ENCODE measurements at regions not wholly inside any gene's neighbourhood (a gene's known extent, or its start where the extent isn't known, plus 50 kb on each side); places are given as distances from the start of the nearest gene placed in this dataset.

DNA sequence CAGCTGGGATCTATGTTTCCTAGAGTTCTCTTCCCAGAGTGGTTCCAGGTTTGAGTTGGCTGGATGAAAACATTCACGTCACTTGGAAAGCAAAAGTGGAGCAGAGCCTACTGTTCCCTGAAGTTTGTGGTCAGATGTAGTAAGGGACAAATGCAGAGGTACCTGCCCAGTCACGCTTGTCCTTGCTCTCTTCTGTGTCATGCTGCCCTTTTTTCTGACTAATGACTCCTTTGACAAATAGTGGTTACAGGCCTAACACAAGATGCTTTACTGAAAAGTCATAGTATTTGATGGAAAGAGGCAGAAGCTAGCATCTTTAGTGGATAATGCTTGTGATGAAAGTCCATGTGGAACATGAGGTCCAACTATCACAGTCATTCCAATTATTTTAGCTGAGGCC, 881.4 kb upstream of the B3GALT2 start:
- no peaks in the 10 kb centered on the region for H3K36me3 ChIP-seq (ENCODE audit: control insufficient read depth, insufficient read depth, low read length)
- H3K27me3 Mint-ChIP-seq (ENCODE audit: insufficient read depth, unreplicated experiment) = no peaks in the 10 kb centered on the region
- DNase-seq = no peak
- ChIA-PET POLR2A (no interaction called here), CTCF (no interaction called here)
- H3K9me3 ChIP-seq = no peaks in the 10 kb centered on the region
- H3K4me1 ChIP-seq = no peaks in the 10 kb centered on the region
- H3K36me3 Mint-ChIP-seq (ENCODE audit: insufficient read depth, unreplicated experiment) = no peaks in the 10 kb centered on the region
- no peaks in the 10 kb centered on the region for H3K9me3 Mint-ChIP-seq (ENCODE audit: unreplicated experiment)
- intact Hi-C loops (cut with micrococcal nuclease; ENCODE audit: unreplicated experiment) = no loop called here
- H3K4me3 ChIP-seq (ENCODE audit: low read depth, low read length) = no peak overlapping the region
- TF ChIP-seq, protein P1, sequence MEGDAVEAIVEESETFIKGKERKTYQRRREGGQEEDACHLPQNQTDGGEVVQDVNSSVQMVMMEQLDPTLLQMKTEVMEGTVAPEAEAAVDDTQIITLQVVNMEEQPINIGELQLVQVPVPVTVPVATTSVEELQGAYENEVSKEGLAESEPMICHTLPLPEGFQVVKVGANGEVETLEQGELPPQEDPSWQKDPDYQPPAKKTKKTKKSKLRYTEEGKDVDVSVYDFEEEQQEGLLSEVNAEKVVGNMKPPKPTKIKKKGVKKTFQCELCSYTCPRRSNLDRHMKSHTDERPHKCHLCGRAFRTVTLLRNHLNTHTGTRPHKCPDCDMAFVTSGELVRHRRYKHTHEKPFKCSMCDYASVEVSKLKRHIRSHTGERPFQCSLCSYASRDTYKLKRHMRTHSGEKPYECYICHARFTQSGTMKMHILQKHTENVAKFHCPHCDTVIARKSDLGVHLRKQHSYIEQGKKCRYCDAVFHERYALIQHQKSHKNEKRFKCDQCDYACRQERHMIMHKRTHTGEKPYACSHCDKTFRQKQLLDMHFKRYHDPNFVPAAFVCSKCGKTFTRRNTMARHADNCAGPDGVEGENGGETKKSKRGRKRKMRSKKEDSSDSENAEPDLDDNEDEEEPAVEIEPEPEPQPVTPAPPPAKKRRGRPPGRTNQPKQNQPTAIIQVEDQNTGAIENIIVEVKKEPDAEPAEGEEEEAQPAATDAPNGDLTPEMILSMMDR (IDR thresholded peaks at IDR 0.05; ENCODE audit: insufficient read depth in 1 of 2, low read depth in 1 of 2, low read length in 1 of 2, severe bottlenecking in 1 of 2, unreplicated experiment in 1 of 2) = no peak
- H3K27me3 ChIP-seq (replicated peaks; ENCODE audit: control insufficient read depth, insufficient read depth, low read length) = no peaks in the 10 kb centered on the region
- no TSS peak for BruUV-seq (replicated peaks)
- H3K4me1 Mint-ChIP-seq (ENCODE audit: low read depth, unreplicated experiment) = no peaks in the 10 kb centered on the region
- no peak overlapping the region for H3K4me3 Mint-ChIP-seq (ENCODE audit: unreplicated experiment)
- H3K27ac Mint-ChIP-seq (ENCODE audit: unreplicated experiment) = no peak overlapping the region

DNA sequence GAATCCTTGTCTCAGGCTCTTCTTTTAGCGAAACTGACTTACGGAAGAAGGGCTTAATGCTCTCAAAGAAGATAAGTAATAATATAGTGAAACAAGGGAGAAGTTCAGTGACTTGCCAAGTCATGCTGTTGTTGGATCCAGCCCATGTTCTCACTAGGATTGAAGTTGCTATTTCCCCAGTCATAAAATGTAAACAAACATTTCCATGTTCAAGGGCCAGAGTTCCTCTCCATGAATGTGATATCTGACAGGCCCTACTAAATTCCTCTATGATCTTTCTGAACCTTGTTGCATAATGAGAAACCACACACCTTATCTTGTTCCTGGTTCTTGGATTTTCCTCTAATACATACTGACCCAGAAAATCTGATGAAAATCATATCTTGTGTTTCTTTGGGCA, 876.5 kb upstream of the B3GALT2 start:
- Histone ChIP-seq H3K4me3 (ENCODE audit: low read depth, low read length) (no peak overlapping the region), H3K9me3 (no peaks in the 10 kb centered on the region), H3K4me1 (no peaks in the 10 kb centered on the region), H3K27me3 (replicated peaks; ENCODE audit: control insufficient read depth, insufficient read depth, low read length) (no peaks in the 10 kb centered on the region), H3K36me3 (ENCODE audit: control insufficient read depth, insufficient read depth, low read length) (no peaks in the 10 kb centered on the region)
- BruUV-seq (replicated peaks) = no TSS peak
- H3K27ac Mint-ChIP-seq (ENCODE audit: unreplicated experiment) = no peak overlapping the region
- no peak for DNase-seq
- ChIA-PET CTCF (no interaction called here), POLR2A (no interaction called here)
- no peaks in the 10 kb centered on the region for H3K27me3 Mint-ChIP-seq (ENCODE audit: insufficient read depth, unreplicated experiment)
- intact Hi-C loops (cut with micrococcal nuclease; ENCODE audit: unreplicated experiment) = no loop called here
- TF ChIP-seq, protein P1 (IDR thresholded peaks at IDR 0.05; ENCODE audit: insufficient read depth in 1 of 2, low read depth in 1 of 2, low read length in 1 of 2, severe bottlenecking in 1 of 2, unreplicated experiment in 1 of 2) = no peak
- peaks cover 7% of the 10 kb centered on the region for H3K9me3 Mint-ChIP-seq (ENCODE audit: unreplicated experiment)
- H3K4me3 Mint-ChIP-seq (ENCODE audit: unreplicated experiment) = no peak overlapping the region
- H3K4me1 Mint-ChIP-seq (ENCODE audit: low read depth, unreplicated experiment) = no peaks in the 10 kb centered on the region
- no peaks in the 10 kb centered on the region for H3K36me3 Mint-ChIP-seq (ENCODE audit: insufficient read depth, unreplicated experiment)

DNA sequence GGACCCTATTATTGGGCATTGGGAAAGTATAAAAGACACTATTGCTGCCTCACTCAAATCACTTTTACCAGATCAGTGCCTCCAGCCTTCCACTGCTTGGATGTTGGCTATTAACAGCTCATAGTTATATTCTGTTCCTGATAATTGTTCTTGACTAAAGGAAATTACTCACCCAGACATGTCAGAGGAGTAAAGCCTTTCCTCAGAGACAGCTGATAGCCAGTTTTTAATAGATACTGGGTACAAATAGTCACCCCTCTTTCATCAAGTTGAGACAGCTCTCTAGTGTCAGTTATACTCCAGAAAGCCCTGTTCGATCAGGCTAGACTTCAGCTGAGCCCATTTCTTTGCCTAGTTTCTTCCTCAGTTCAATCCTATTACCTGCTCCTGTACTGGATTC, 876.1 kb upstream of the B3GALT2 start:
- H3K36me3 ChIP-seq (ENCODE audit: control insufficient read depth, insufficient read depth, low read length) = no peaks in the 10 kb centered on the region
- no peaks in the 10 kb centered on the region for H3K27me3 ChIP-seq (replicated peaks; ENCODE audit: control insufficient read depth, insufficient read depth, low read length)
- no TSS peak for BruUV-seq (replicated peaks)
- TF ChIP-seq, protein P1 (IDR thresholded peaks at IDR 0.05; ENCODE audit: insufficient read depth in 1 of 2, low read depth in 1 of 2, low read length in 1 of 2, severe bottlenecking in 1 of 2, unreplicated experiment in 1 of 2) = no peak
- no peaks in the 10 kb centered on the region for H3K4me1 ChIP-seq
- H3K4me3 ChIP-seq (ENCODE audit: low read depth, low read length) = no peak overlapping the region
- H3K9me3 ChIP-seq = no peaks in the 10 kb centered on the region
- DNase-seq = no peak
- ChIA-PET CTCF (no interaction called here), POLR2A (interaction anchor here (0.6 kb wide), 1 partner anchor 134 kb away, joined by 3 read pairs; no protein-coding TSS in a partner anchor)
- H3K27me3 Mint-ChIP-seq (ENCODE audit: insufficient read depth, unreplicated experiment) = no peaks in the 10 kb centered on the region
- no peaks in the 10 kb centered on the region for H3K36me3 Mint-ChIP-seq (ENCODE audit: insufficient read depth, unreplicated experiment)
- no peak overlapping the region for H3K4me3 Mint-ChIP-seq (ENCODE audit: unreplicated experiment)
- H3K27ac Mint-ChIP-seq (ENCODE audit: unreplicated experiment) = no peak overlapping the region
- H3K4me1 Mint-ChIP-seq (ENCODE audit: low read depth, unreplicated experiment) = no peaks in the 10 kb centered on the region
- intact Hi-C loops (cut with micrococcal nuclease; ENCODE audit: unreplicated experiment) = no loop called here
- H3K9me3 Mint-ChIP-seq (ENCODE audit: unreplicated experiment) = peaks cover 9% of the 10 kb centered on the region
